Lower lobe of right lung (tissue), 2 donors: ENCODE measurements at regions not wholly inside any gene's neighbourhood (a gene's known extent, or its start where the extent isn't known, plus 50 kb on each side); places are given as distances from the start of the nearest gene placed in this dataset.
"Not testable (repeated sequence)": the region's sequence is repeated elsewhere in the genome, so short reads cannot be mapped to it uniquely, and the experiment has no call there.

Experiments
- ATAC-seq, 2 donors: fragments of 200-7000 bp; cut with Tn5 transposase; one replicate each; pipeline ENCODE4 v1.9.1; 2020 to 2022; ENCODE audit warnings: mild to moderate bottlenecking in 2 of 2, moderate library complexity in 2 of 2
- DNase-seq: peaks from one replicate; pipeline ENCODE4 v3.0.0-alpha.2; 2020
- H3K27ac ChIP-seq: fragments of 200-600 bp; one replicate; pipeline ENCODE4 v1.8.0; 2022
- H3K27me3 ChIP-seq: fragments of 200-600 bp; one replicate; pipeline ENCODE4 v1.8.0; 2022; ENCODE audit warnings: low read depth
- H3K36me3 ChIP-seq: fragments of 200-600 bp; one replicate; pipeline ENCODE4 v1.8.0; 2022; ENCODE audit warnings: mild to moderate bottlenecking
- H3K4me1 ChIP-seq: fragments of 200-600 bp; one replicate; pipeline ENCODE4 v1.8.0; 2022
- H3K4me3 ChIP-seq: fragments of 200-600 bp; one replicate; pipeline ENCODE4 v1.8.0; 2022; ENCODE audit warnings: mild to moderate bottlenecking
- H3K9me3 ChIP-seq: fragments of 200-600 bp; one replicate; pipeline ENCODE4 v1.8.0; 2022
- intact Hi-C: fragments of 100-400 bp; cut with DNase I; formaldehyde crosslinking; loops from one replicate; pipeline ENCODE4 v1.11.0; 2022
- TF ChIP-seq, protein P1 (sequence below): fragments of 200-600 bp; IDR thresholded peaks from one replicate; pipeline ENCODE4 v1.8.0; 2022; ENCODE audit warnings: antibody characterized with exemption, mild to moderate bottlenecking
- donor health status: DM: no; HTN: yes; CAD: no; lungs with severe emphysema.

DNA sequence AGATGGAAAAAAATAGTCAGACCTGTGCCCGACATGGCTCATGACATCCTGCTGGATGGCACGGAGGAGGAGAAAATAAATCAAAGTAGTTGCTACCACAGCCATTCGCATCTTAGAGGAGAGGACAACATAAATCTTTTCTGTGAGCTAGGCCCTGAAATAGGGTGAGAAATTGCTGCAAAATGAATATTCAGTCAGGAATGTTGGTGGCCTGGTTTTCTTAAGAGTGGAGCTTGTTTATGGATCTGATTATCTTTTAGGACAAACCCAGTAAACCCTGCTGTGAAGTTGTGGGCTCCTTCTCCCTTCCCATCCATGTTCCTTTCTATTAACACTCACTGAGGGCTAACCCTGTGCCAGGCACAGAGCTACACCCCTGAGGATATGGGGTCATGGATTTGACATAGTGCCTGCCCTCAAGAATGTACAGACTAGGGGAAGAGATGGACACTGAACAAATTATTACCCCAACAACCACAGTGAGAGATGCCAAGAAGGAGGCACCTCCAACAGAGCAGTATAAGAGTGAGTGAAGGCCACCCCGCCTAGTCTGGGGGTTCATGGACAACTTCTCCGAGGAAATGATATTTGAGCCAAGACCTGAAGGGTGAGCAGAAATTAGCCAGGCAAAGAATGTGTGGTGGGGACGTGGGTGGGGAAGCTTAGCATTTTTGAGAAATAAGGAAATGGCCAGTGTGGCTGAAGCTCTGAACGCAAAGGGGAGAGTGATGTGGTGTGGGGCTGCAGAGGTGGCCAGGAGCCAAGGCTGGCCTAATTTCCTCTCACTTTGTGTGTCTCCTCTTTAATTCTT, 68.9 kb upstream of the ARL8B start:
- TF ChIP-seq, protein P1, sequence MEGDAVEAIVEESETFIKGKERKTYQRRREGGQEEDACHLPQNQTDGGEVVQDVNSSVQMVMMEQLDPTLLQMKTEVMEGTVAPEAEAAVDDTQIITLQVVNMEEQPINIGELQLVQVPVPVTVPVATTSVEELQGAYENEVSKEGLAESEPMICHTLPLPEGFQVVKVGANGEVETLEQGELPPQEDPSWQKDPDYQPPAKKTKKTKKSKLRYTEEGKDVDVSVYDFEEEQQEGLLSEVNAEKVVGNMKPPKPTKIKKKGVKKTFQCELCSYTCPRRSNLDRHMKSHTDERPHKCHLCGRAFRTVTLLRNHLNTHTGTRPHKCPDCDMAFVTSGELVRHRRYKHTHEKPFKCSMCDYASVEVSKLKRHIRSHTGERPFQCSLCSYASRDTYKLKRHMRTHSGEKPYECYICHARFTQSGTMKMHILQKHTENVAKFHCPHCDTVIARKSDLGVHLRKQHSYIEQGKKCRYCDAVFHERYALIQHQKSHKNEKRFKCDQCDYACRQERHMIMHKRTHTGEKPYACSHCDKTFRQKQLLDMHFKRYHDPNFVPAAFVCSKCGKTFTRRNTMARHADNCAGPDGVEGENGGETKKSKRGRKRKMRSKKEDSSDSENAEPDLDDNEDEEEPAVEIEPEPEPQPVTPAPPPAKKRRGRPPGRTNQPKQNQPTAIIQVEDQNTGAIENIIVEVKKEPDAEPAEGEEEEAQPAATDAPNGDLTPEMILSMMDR: no peak
- ATAC-seq: peak; percentile 21 to 48

DNA sequence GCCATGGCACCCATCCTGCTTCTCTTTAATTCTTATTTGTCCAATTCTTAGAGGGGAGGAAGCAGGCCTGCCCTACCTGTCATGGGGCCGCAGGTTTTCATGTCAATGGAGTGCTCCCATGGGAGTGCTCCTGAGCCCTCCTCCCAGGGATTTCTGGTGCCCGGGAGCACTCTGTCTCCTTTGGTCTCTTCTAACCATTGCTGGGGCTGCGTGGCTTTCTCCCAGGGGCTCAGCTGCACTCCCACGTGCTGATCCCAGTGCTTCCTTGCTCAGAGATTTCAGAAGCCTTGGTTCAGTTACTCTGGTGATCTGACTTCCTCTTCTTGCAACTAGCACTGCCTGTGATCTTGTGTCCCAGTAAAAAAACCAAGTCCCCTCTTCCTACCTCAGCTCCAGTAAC, 68.0 kb upstream of the ARL8B start:
- Histone ChIP-seq H3K9me3 (no peaks in the 10 kb centered on the region), H3K27ac (peak overlapping the region; percentile 64), H3K27me3 (no peaks in the 10 kb centered on the region), H3K4me3 (no peak overlapping the region), H3K36me3 (no peaks in the 10 kb centered on the region), H3K4me1 (peaks cover 22% of the 10 kb centered on the region)
- intact Hi-C loops: loop anchor here (10.0 kb wide), 1 partner anchor 339 kb away; no protein-coding TSS in a partner anchor
- DNase-seq (peak; percentile 68), ATAC-seq (peak; percentile 19 to 34)
- TF ChIP-seq, protein P1: no peak

More for the DNA sequence above, 68.9 kb upstream of the ARL8B start:
- peaks cover 28% of the 10 kb centered on the region for H3K4me1 ChIP-seq
- no peaks in the 10 kb centered on the region for H3K27me3 ChIP-seq
- no peaks in the 10 kb centered on the region for H3K36me3 ChIP-seq
- intact Hi-C loops: loop anchor here (10.0 kb wide), 1 partner anchor 338 kb away; no protein-coding TSS in a partner anchor
- H3K9me3 ChIP-seq: no peaks in the 10 kb centered on the region
- H3K27ac ChIP-seq: peak overlapping the region; percentile 64
- peak; percentile 74 for DNase-seq
- no peak overlapping the region for H3K4me3 ChIP-seq

DNA sequence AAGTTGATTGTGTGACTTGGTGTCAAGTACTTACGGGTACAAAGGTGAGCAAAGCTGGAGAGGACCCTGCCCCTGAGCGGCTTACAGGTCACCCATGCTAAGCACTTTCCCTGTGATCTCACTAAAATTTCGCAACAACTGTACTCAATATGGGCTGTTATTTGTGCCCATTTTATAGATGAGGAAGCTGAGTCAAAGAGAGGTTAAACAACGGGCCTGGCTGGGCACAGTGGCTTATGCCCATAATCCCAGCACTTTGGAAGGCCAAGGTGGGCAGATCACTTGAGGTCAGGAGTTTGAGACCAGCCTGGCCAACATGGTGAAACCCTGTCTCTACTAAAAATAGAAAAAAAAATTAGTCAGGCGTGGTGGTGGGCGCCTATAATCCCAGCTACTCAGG, 67.5 kb upstream of the ARL8B start:
- H3K4me3 ChIP-seq, DNase-seq, H3K36me3 ChIP-seq, H3K27me3 ChIP-seq, H3K9me3 ChIP-seq, ATAC-seq: not testable (repeated sequence)
- Histone ChIP-seq H3K27ac (peak overlapping the region; percentile 64), H3K4me1 (peaks cover 22% of the 10 kb centered on the region)
- intact Hi-C loops: loop anchor here (10.0 kb wide), 1 partner anchor 340 kb away; no protein-coding TSS in a partner anchor

DNA sequence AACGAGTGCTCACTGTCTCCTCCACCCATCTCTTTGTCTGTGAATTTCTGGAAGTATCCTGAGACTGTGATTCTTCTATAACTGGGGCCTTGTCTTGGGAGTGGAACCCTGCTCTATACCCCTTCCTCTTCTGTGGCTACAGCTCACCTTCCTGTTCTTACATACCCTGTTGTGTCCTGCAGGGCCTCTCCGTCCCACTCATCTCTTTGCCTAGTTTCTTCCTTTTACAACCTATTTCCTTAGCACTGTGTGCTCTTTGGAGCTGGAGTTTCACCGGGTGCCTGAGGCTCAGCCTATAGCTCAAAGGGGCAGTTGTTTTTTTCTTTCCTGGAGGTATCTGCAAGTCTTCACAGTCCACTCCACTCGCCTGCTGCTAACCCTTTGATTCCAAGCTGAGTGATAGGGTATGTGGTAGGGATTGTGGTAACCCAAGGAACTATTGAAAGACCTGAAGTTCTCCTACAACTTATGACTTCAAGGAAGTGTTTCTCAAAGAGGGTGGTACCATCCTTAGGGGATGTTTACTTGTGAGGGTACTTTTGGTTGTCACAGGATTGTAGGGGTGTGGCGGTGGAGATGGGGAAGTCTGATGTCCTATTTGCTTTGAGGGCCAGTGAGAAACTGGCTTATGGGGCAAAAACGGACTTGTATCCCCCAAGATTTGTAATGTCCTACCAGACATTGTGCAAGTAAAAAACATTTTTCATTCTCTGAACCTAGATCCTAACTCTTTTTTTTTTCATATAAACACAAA, 66.6 kb upstream of the ARL8B start:
- peak overlapping the region; percentile 64 for H3K27ac ChIP-seq
- H3K4me3 ChIP-seq: no peak overlapping the region
- no peaks in the 10 kb centered on the region for H3K9me3 ChIP-seq
- DNase-seq: no peak
- ATAC-seq: peak; percentile 35 to 63
- TF ChIP-seq, protein P1: no peak
- intact Hi-C loops: loop anchor here (10.0 kb wide), 1 partner anchor 341 kb away; no protein-coding TSS in a partner anchor
- peaks cover 22% of the 10 kb centered on the region for H3K4me1 ChIP-seq
- no peaks in the 10 kb centered on the region for H3K36me3 ChIP-seq
- no peaks in the 10 kb centered on the region for H3K27me3 ChIP-seq

DNA sequence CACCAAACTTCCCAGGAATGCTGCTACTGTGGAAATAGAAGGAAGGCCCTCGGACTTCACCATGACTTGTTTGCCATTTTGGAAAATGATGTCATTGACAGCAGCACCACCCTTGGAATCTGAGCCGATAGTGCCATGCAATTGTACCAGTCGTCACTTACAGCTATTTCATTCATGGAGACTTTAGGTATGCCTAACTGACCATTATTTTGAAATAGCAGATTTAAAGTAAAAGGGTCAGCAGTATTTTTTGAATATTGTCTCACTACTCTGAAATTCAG, 66.0 kb upstream of the ARL8B start:
- Histone ChIP-seq H3K4me3 (no peak overlapping the region), H3K4me1 (peaks cover 22% of the 10 kb centered on the region), H3K9me3 (no peaks in the 10 kb centered on the region), H3K27ac (peak overlapping the region; percentile 64), H3K36me3 (no peaks in the 10 kb centered on the region), H3K27me3 (no peaks in the 10 kb centered on the region)
- no peak for DNase-seq
- intact Hi-C loops: loop anchor here (10.0 kb wide), 1 partner anchor 341 kb away; no protein-coding TSS in a partner anchor
- TF ChIP-seq, protein P1: no peak
- no peak for ATAC-seq
